Erythroblast (primary cell): ENCODE measurements at regions not wholly inside any gene's neighbourhood (a gene's known extent, or its start where the extent isn't known, plus 50 kb on each side); places are given as distances from the start of the nearest gene placed in this dataset.

ENCODE experiments used
- GATA1 ChIP-seq: IDR thresholded peaks from 2 replicates; pipeline ENCODE4 v1.6.1; 2011; ENCODE audit warnings: low read depth, mild to moderate bottlenecking, control low read depth, low read length, moderate library complexity
- POLR2A ChIP-seq: IDR thresholded peaks from 2 replicates; pipeline ENCODE4 v1.6.1; 2011; ENCODE audit warnings: mild to moderate bottlenecking, low read length

GRCh38 chr4:120973207-120973606, 50.7 kb upstream of the PRDM5 start:
- TF ChIP-seq POLR2A (no peak), GATA1 (no peak)
